ENCODE measurements at regions not wholly inside any gene's neighbourhood (a gene's known extent, or its start where the extent isn't known, plus 50 kb on each side); places are given as distances from the start of the nearest gene placed in this dataset.

DNA sequence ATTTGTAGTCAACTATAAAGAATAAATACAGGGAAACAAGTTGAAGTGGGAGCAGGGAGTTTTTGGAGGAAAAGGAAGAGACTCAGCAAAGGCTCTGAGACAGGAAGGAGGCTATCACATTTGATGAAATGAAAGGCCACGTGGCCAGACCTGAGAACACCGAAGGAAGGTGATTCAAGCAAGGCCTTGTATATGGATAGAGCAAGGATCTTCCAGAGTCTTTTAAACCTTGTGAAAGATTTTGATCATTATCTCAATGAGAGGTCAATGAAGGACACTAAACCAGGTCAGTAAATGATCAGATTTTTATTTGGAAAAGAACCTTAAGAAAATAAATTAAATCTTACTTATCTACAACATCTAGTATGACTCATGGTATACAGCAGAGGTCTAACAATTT lies 523.5 kb downstream of the SLC16A7 start:
- H3K4me3 Mint-ChIP-seq: no peak overlapping the region
- H3K27ac Mint-ChIP-seq: no peak overlapping the region
- no peaks in the 10 kb centered on the region for H3K27me3 ChIP-seq (replicated peaks in 1 of 2; ENCODE audit: control insufficient read depth in 2 of 2, extremely low read depth in 1 of 2, insufficient read depth in 2 of 2, low read length in 1 of 2)
- ChIA-PET POLR2A (no interaction called here), CTCF (no interaction called here)
- H3K9me3 Mint-ChIP-seq: peaks cover 2 to 17% (median 8%) of the 10 kb centered on the region in 3 donors
- no peak for ATAC-seq (replicated peaks in 1 of 4)
- no peaks in the 10 kb centered on the region for H3K4me1 Mint-ChIP-seq
- DNase-seq: no peak
- no CpG with 5 or more reads among the region's 2 CpGs for WGBS (ENCODE audit: insufficient coverage)
- H3K36me3 ChIP-seq (ENCODE audit: control insufficient read depth in 2 of 2, extremely low read depth in 1 of 2, insufficient read depth in 1 of 2, low read length in 1 of 2): no peaks in the 10 kb centered on the region
- H3K36me3 Mint-ChIP-seq: no peaks in the 10 kb centered on the region
- no peaks in the 10 kb centered on the region for H3K4me1 ChIP-seq (ENCODE audit: control insufficient read depth in 1 of 2, extremely low read depth in 1 of 2, insufficient read depth in 2 of 2, low read length in 2 of 2)
- H3K27ac ChIP-seq (ENCODE audit: low read length): no peak overlapping the region
- H3K4me3 ChIP-seq (ENCODE audit: control insufficient read depth in 1 of 2, extremely low read depth in 1 of 2, low read length in 1 of 2): no peak overlapping the region
- H3K9me3 ChIP-seq: no peaks in the 10 kb centered on the region
- H3K27me3 Mint-ChIP-seq: no peaks in the 10 kb centered on the region

DNA sequence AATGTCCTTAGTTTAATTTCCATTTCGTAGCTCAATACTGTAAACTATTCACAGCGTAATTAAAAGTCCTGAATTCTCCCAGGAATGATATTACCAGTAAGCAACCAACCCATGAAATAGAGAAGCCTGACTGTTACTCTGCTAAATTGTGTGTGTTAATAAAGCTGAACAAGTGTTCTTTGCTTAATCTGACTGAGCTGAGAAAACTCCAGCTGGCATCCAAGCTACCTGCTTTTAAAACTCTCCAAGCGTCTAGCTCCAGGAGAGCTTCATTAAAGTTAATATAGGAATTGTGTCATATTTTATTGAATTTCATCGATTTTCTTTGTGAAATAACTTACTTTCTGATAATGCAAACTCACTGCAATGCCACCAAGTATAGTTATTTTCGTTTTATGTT lies 524.4 kb downstream of the SLC16A7 start:
- Histone ChIP-seq H3K27me3 (replicated peaks in 1 of 2; ENCODE audit: control insufficient read depth in 2 of 2, extremely low read depth in 1 of 2, insufficient read depth in 2 of 2, low read length in 1 of 2) (no peaks in the 10 kb centered on the region), H3K4me3 (ENCODE audit: control insufficient read depth in 1 of 2, extremely low read depth in 1 of 2, low read length in 1 of 2) (no peak overlapping the region), H3K36me3 (ENCODE audit: control insufficient read depth in 2 of 2, extremely low read depth in 1 of 2, insufficient read depth in 1 of 2, low read length in 1 of 2) (no peaks in the 10 kb centered on the region), H3K27ac (ENCODE audit: low read length) (no peak overlapping the region), H3K4me1 (ENCODE audit: control insufficient read depth in 1 of 2, extremely low read depth in 1 of 2, insufficient read depth in 2 of 2, low read length in 2 of 2) (no peaks in the 10 kb centered on the region), H3K9me3 (no peaks in the 10 kb centered on the region)
- ChIA-PET POLR2A (interaction anchor here in 1 of 2 donors (0.9 kb wide), 1 partner anchor 12 kb away, joined by 3 read pairs; no protein-coding TSS in a partner anchor), CTCF (interaction anchor here in 1 of 2 donors (0.6 kb wide), 1 partner anchor 25 kb away, joined by 3 read pairs; no protein-coding TSS in a partner anchor)
- no CpG with 5 or more reads among the region's 5 CpGs for WGBS (ENCODE audit: insufficient coverage)
- Mint-ChIP-seq H3K4me1 (no peaks in the 10 kb centered on the region), H3K9me3 (peaks cover 4 to 18% (median 9%) of the 10 kb centered on the region in 3 donors), H3K4me3 (no peak overlapping the region), H3K36me3 (no peaks in the 10 kb centered on the region), H3K27me3 (no peaks in the 10 kb centered on the region), H3K27ac (no peak overlapping the region)
- ATAC-seq (replicated peaks in 1 of 4) (no peak), DNase-seq (no peak)

DNA sequence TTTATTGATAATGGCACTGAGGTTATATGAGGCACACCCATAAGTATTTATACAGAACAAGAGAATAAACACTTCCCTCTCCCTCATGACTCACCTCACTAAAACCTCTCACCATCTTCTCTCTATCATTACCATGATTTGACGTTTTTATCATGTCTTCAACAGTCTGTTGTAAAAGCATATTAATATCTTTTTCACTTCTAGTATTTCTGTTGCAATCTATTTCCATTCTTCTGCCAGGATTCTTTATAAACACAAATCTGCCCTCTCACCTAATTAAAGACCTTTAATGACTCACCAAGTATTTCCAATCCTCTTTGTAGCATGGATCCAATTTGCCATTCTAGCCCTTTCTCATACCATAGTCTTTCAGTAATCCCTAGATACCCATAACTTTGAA lies 527.7 kb downstream of the SLC16A7 start:
- no peak for ATAC-seq (replicated peaks in 1 of 4)
- H3K36me3 ChIP-seq (ENCODE audit: control insufficient read depth in 2 of 2, extremely low read depth in 1 of 2, insufficient read depth in 1 of 2, low read length in 1 of 2): no peaks in the 10 kb centered on the region
- Mint-ChIP-seq H3K27me3 (no peaks in the 10 kb centered on the region), H3K27ac (no peak overlapping the region), H3K9me3 (peaks cover 6 to 12% (median 9%) of the 10 kb centered on the region in 3 donors), H3K4me1 (no peaks in the 10 kb centered on the region), H3K4me3 (no peak overlapping the region), H3K36me3 (no peaks in the 10 kb centered on the region)
- 71% methylated on average over 1 of the region's 1 CpG for WGBS (ENCODE audit: insufficient coverage)
- H3K9me3 ChIP-seq: no peaks in the 10 kb centered on the region
- no peak for DNase-seq
- H3K4me1 ChIP-seq (ENCODE audit: control insufficient read depth in 1 of 2, extremely low read depth in 1 of 2, insufficient read depth in 2 of 2, low read length in 2 of 2): no peaks in the 10 kb centered on the region
- ChIA-PET POLR2A (no interaction called here), CTCF (no interaction called here)
- no peaks in the 10 kb centered on the region for H3K27me3 ChIP-seq (replicated peaks in 1 of 2; ENCODE audit: control insufficient read depth in 2 of 2, extremely low read depth in 1 of 2, insufficient read depth in 2 of 2, low read length in 1 of 2)
- H3K4me3 ChIP-seq (ENCODE audit: control insufficient read depth in 1 of 2, extremely low read depth in 1 of 2, low read length in 1 of 2): no peak overlapping the region
- H3K27ac ChIP-seq (ENCODE audit: low read length): no peak overlapping the region

DNA sequence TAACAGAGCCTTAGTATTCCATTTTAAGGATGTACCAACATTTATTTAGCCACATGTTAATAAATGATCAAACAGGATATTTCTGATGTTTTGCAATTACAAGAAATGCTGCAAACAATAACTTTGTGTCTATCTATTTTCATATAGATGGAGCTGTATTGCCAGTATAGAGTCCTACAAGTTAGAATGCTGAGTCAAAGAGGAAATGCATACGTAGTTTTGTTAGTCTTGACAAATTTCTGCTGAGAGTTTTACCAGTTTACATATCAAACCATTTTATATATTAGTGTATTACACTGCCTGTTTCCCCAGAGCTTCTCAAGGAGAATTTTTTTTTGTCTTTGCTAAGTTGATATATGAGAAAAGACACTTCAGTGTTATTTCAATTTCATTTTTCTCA lies 541.7 kb downstream of the SLC16A7 start:
- DNase-seq (no peak), ATAC-seq (replicated peaks in 1 of 4) (no peak)
- Mint-ChIP-seq H3K9me3 (peaks cover 0 to 8% (median 3%) of the 10 kb centered on the region in 3 donors), H3K27me3 (no peaks in the 10 kb centered on the region), H3K27ac (no peak overlapping the region), H3K4me3 (no peak overlapping the region), H3K4me1 (no peaks in the 10 kb centered on the region), H3K36me3 (no peaks in the 10 kb centered on the region)
- no peaks in the 10 kb centered on the region for H3K36me3 ChIP-seq (ENCODE audit: control insufficient read depth in 2 of 2, extremely low read depth in 1 of 2, insufficient read depth in 1 of 2, low read length in 1 of 2)
- no CpG with 5 or more reads among the region's 1 CpG for WGBS (ENCODE audit: insufficient coverage)
- no peaks in the 10 kb centered on the region for H3K27me3 ChIP-seq (replicated peaks in 1 of 2; ENCODE audit: control insufficient read depth in 2 of 2, extremely low read depth in 1 of 2, insufficient read depth in 2 of 2, low read length in 1 of 2)
- POLR2A ChIA-PET: no interaction called here
- no peaks in the 10 kb centered on the region for H3K4me1 ChIP-seq (ENCODE audit: control insufficient read depth in 1 of 2, extremely low read depth in 1 of 2, insufficient read depth in 2 of 2, low read length in 2 of 2)
- no peaks in the 10 kb centered on the region for H3K9me3 ChIP-seq
- no peak overlapping the region for H3K4me3 ChIP-seq (ENCODE audit: control insufficient read depth in 1 of 2, extremely low read depth in 1 of 2, low read length in 1 of 2)
- H3K27ac ChIP-seq (ENCODE audit: low read length): no peak overlapping the region
- CTCF ChIA-PET: interaction anchor here in 1 of 2 donors (0.5 kb wide), 1 partner anchor 1097 kb away, joined by 3 read pairs; no protein-coding TSS in a partner anchor

DNA sequence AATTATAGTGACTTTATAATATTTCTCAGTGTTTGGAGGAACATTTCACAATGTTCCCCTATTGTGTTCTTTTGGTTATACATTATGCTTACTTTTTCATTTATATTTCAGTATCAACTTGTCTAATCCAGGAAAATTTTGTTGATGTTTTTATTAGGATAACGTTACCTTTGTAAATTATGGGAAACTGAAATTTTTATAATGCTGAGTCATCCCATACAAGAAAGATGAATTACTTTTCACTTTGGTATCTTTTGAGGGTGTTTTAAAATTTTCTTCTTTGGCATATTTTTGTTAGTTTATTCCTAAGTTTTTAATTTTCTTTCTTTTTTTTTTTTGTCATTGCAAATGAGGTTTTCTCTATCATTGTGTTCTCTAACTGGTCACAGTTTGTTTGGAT lies 542.7 kb downstream of the SLC16A7 start:
- DNase-seq (no peak), ATAC-seq (replicated peaks in 1 of 4) (no peak)
- no peaks in the 10 kb centered on the region for H3K4me1 Mint-ChIP-seq
- H3K27ac Mint-ChIP-seq: no peak overlapping the region
- Histone ChIP-seq H3K36me3 (ENCODE audit: control insufficient read depth in 2 of 2, extremely low read depth in 1 of 2, insufficient read depth in 1 of 2, low read length in 1 of 2) (no peaks in the 10 kb centered on the region), H3K4me3 (ENCODE audit: control insufficient read depth in 1 of 2, extremely low read depth in 1 of 2, low read length in 1 of 2) (no peak overlapping the region), H3K27me3 (replicated peaks in 1 of 2; ENCODE audit: control insufficient read depth in 2 of 2, extremely low read depth in 1 of 2, insufficient read depth in 2 of 2, low read length in 1 of 2) (no peaks in the 10 kb centered on the region), H3K9me3 (no peaks in the 10 kb centered on the region), H3K27ac (ENCODE audit: low read length) (no peak overlapping the region), H3K4me1 (ENCODE audit: control insufficient read depth in 1 of 2, extremely low read depth in 1 of 2, insufficient read depth in 2 of 2, low read length in 2 of 2) (no peaks in the 10 kb centered on the region)
- CTCF ChIA-PET: no interaction called here
- H3K27me3 Mint-ChIP-seq: no peaks in the 10 kb centered on the region
- no peaks in the 10 kb centered on the region for H3K36me3 Mint-ChIP-seq
- H3K4me3 Mint-ChIP-seq: no peak overlapping the region
- no CpG with 5 or more reads among the region's 1 CpG for WGBS (ENCODE audit: insufficient coverage)
- POLR2A ChIA-PET: interaction anchor here in 1 of 2 donors (0.6 kb wide), 1 partner anchor 729 kb away, joined by 3 read pairs; no protein-coding TSS in a partner anchor
- H3K9me3 Mint-ChIP-seq: peaks cover 0 to 11% (median 3%) of the 10 kb centered on the region in 3 donors

DNA sequence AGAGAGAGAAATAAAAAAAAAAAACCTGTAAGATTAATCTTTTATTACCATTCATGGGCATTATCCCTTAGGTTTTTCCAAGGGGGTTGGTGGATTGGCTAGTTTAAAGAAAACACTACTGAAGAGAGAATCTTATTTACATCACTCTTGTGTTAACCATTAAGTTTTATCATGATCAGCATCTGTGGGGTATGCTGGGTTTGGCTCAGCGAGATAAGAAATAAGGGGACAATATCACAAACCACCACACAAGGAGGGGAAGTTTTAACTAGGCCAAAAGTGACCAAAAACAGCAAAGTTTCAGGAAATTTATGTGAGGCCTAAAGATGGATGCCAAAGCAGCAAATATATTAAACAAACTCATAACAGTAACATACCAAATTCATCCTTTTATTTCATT lies 548.6 kb downstream of the SLC16A7 start:
- no CpG with 5 or more reads among the region's 1 CpG for WGBS (ENCODE audit: insufficient coverage)
- ChIA-PET CTCF (no interaction called here), POLR2A (no interaction called here)
- Histone ChIP-seq H3K36me3 (ENCODE audit: control insufficient read depth in 2 of 2, extremely low read depth in 1 of 2, insufficient read depth in 1 of 2, low read length in 1 of 2) (no peaks in the 10 kb centered on the region), H3K4me1 (ENCODE audit: control insufficient read depth in 1 of 2, extremely low read depth in 1 of 2, insufficient read depth in 2 of 2, low read length in 2 of 2) (no peaks in the 10 kb centered on the region), H3K9me3 (no peaks in the 10 kb centered on the region), H3K27ac (ENCODE audit: low read length) (no peak overlapping the region), H3K4me3 (ENCODE audit: control insufficient read depth in 1 of 2, extremely low read depth in 1 of 2, low read length in 1 of 2) (no peak overlapping the region), H3K27me3 (replicated peaks in 1 of 2; ENCODE audit: control insufficient read depth in 2 of 2, extremely low read depth in 1 of 2, insufficient read depth in 2 of 2, low read length in 1 of 2) (no peaks in the 10 kb centered on the region)
- Mint-ChIP-seq H3K27me3 (no peaks in the 10 kb centered on the region), H3K9me3 (peaks cover 0 to 8% (median 3%) of the 10 kb centered on the region in 3 donors), H3K36me3 (no peaks in the 10 kb centered on the region), H3K27ac (no peak overlapping the region), H3K4me1 (no peaks in the 10 kb centered on the region), H3K4me3 (no peak overlapping the region)
- DNase-seq: no peak
- ATAC-seq (replicated peaks in 1 of 4): no peak

DNA sequence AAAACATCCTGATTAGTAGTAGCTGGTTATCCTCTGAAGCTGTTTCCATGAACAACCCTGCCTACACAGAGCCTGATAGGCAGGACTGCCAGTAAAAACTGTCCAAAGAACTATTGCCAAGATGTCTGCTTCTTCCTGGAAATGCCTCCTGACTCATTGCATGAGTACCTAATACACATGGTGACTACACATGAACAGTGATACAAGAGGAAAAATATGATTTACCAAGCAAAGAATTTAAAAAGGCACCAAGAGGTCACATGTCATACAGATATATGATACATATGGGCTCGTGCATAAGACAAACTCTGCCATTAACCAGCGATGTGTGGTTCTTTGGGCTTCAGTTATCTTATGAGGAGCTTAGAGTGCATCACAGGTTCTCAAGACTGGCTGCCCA lies 552.3 kb downstream of the SLC16A7 start:
- H3K9me3 Mint-ChIP-seq: peaks cover 0 to 17% (median 1%) of the 10 kb centered on the region in 3 donors
- H3K27me3 ChIP-seq (replicated peaks in 1 of 2; ENCODE audit: control insufficient read depth in 2 of 2, extremely low read depth in 1 of 2, insufficient read depth in 2 of 2, low read length in 1 of 2): no peaks in the 10 kb centered on the region
- POLR2A ChIA-PET: no interaction called here
- DNase-seq (no peak), ATAC-seq (replicated peaks in 1 of 4) (no peak)
- no peaks in the 10 kb centered on the region for H3K4me1 ChIP-seq (ENCODE audit: control insufficient read depth in 1 of 2, extremely low read depth in 1 of 2, insufficient read depth in 2 of 2, low read length in 2 of 2)
- no peaks in the 10 kb centered on the region for H3K36me3 Mint-ChIP-seq
- no peak overlapping the region for H3K4me3 Mint-ChIP-seq
- H3K36me3 ChIP-seq (ENCODE audit: control insufficient read depth in 2 of 2, extremely low read depth in 1 of 2, insufficient read depth in 1 of 2, low read length in 1 of 2): no peaks in the 10 kb centered on the region
- WGBS (ENCODE audit: insufficient coverage): no CpG with 5 or more reads among the region's 2 CpGs
- CTCF ChIA-PET: no interaction called here
- no peak overlapping the region for H3K4me3 ChIP-seq (ENCODE audit: control insufficient read depth in 1 of 2, extremely low read depth in 1 of 2, low read length in 1 of 2)
- no peak overlapping the region for H3K27ac ChIP-seq (ENCODE audit: low read length)
- no peaks in the 10 kb centered on the region for H3K9me3 ChIP-seq
- H3K4me1 Mint-ChIP-seq: no peaks in the 10 kb centered on the region
- no peak overlapping the region for H3K27ac Mint-ChIP-seq
- no peaks in the 10 kb centered on the region for H3K27me3 Mint-ChIP-seq

Data from T-cell (primary cell).